SK-N-SH (cell line): ENCODE measurements at regions not wholly inside any gene's neighbourhood (a gene's known extent, or its start where the extent isn't known, plus 50 kb on each side); places are given as distances from the start of the nearest gene placed in this dataset.

ENCODE experiments used
- CHD2 ChIP-seq: fragments of 150-350 bp; IDR thresholded peaks from 2 replicates; pipeline ENCODE4 v1.6.1; 2018; ENCODE audit warnings: low read length; ENCODE audit not compliant: partially characterized antibody
- ELF1 ChIP-seq: IDR thresholded peaks from 2 replicates; pipeline ENCODE4 v1.4.0; 2012
- EZH2phosphoT487 ChIP-seq: fragments of 200-600 bp; sonication (generic); IDR thresholded peaks from 2 replicates; pipeline ENCODE4 v1.6.1; 2017; ENCODE audit warnings: low read depth, mixed run types, mild to moderate bottlenecking, antibody characterized with exemption, moderate library complexity, borderline replicate concordance
- JUND ChIP-seq: IDR thresholded peaks from 2 replicates; pipeline ENCODE4 v1.4.0; 2012
- MEF2A ChIP-seq: IDR thresholded peaks from 2 replicates; pipeline ENCODE4 v1.4.0; 2012; ENCODE audit warnings: low read depth, borderline replicate concordance
- NFIC ChIP-seq: IDR thresholded peaks from 2 replicates; pipeline ENCODE4 v1.4.0; 2012; ENCODE audit warnings: borderline replicate concordance
- POLR2AphosphoS5 ChIP-seq: IDR thresholded peaks from 2 replicates; pipeline ENCODE4 v1.6.1; 2012; ENCODE audit warnings: low read depth, low read length
- RAD21 ChIP-seq: IDR thresholded peaks from 2 replicates; pipeline ENCODE4 v1.6.1; 2012; ENCODE audit warnings: mild to moderate bottlenecking, low read length
- TAF1 ChIP-seq: IDR thresholded peaks from 2 replicates; pipeline ENCODE4 v1.6.1; 2012; ENCODE audit warnings: low read depth, mild to moderate bottlenecking, low read length, moderate library complexity, borderline replicate concordance
- TF ChIP-seq, protein P1 (sequence below): IDR thresholded peaks from 2 replicates; pipeline ENCODE4 v1.6.1; 2012; ENCODE audit warnings: mild to moderate bottlenecking, low read depth, low read length, moderate library complexity
- TF ChIP-seq, protein P2 (sequence below): fragments of 200-600 bp; sonication (generic); IDR thresholded peaks from 2 replicates; pipeline ENCODE4 v1.6.1; 2017; ENCODE audit warnings: antibody characterized with exemption, mild to moderate bottlenecking, moderate library complexity
- TF ChIP-seq, protein P3 (sequence below): IDR thresholded peaks from 2 replicates; pipeline ENCODE4; 2012

DNA sequence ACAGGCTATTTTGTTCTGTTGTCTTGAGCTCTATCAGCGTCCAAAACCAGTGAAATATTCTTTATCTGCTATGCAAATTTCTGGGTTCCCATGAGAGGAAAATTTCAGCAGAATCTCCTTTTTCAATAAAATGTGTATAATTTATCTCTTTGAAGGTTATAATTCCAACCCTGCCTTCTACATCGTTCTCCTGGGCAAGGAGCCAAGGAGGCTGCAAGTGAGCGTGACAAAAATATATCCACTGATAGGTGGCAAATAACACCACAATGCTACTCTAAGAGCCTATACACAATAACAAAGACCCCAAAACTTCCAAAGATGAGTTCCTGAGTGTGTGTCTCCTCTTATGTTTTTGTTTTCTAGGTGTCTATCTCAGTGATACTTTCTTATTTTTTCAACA lies 664.7 kb upstream of the SORCS1 start:
- TF ChIP-seq POLR2AphosphoS5 (no peak), JUND (no peak), ELF1 (no peak), RAD21 (no peak), CHD2 (no peak), EZH2phosphoT487 (no peak), MEF2A (no peak), TAF1 (no peak), NFIC (no peak)
- TF ChIP-seq, protein P1, sequence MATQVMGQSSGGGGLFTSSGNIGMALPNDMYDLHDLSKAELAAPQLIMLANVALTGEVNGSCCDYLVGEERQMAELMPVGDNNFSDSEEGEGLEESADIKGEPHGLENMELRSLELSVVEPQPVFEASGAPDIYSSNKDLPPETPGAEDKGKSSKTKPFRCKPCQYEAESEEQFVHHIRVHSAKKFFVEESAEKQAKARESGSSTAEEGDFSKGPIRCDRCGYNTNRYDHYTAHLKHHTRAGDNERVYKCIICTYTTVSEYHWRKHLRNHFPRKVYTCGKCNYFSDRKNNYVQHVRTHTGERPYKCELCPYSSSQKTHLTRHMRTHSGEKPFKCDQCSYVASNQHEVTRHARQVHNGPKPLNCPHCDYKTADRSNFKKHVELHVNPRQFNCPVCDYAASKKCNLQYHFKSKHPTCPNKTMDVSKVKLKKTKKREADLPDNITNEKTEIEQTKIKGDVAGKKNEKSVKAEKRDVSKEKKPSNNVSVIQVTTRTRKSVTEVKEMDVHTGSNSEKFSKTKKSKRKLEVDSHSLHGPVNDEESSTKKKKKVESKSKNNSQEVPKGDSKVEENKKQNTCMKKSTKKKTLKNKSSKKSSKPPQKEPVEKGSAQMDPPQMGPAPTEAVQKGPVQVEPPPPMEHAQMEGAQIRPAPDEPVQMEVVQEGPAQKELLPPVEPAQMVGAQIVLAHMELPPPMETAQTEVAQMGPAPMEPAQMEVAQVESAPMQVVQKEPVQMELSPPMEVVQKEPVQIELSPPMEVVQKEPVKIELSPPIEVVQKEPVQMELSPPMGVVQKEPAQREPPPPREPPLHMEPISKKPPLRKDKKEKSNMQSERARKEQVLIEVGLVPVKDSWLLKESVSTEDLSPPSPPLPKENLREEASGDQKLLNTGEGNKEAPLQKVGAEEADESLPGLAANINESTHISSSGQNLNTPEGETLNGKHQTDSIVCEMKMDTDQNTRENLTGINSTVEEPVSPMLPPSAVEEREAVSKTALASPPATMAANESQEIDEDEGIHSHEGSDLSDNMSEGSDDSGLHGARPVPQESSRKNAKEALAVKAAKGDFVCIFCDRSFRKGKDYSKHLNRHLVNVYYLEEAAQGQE: no peak
- TF ChIP-seq, protein P2, sequence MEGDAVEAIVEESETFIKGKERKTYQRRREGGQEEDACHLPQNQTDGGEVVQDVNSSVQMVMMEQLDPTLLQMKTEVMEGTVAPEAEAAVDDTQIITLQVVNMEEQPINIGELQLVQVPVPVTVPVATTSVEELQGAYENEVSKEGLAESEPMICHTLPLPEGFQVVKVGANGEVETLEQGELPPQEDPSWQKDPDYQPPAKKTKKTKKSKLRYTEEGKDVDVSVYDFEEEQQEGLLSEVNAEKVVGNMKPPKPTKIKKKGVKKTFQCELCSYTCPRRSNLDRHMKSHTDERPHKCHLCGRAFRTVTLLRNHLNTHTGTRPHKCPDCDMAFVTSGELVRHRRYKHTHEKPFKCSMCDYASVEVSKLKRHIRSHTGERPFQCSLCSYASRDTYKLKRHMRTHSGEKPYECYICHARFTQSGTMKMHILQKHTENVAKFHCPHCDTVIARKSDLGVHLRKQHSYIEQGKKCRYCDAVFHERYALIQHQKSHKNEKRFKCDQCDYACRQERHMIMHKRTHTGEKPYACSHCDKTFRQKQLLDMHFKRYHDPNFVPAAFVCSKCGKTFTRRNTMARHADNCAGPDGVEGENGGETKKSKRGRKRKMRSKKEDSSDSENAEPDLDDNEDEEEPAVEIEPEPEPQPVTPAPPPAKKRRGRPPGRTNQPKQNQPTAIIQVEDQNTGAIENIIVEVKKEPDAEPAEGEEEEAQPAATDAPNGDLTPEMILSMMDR: no peak
- TF ChIP-seq, protein P3, sequence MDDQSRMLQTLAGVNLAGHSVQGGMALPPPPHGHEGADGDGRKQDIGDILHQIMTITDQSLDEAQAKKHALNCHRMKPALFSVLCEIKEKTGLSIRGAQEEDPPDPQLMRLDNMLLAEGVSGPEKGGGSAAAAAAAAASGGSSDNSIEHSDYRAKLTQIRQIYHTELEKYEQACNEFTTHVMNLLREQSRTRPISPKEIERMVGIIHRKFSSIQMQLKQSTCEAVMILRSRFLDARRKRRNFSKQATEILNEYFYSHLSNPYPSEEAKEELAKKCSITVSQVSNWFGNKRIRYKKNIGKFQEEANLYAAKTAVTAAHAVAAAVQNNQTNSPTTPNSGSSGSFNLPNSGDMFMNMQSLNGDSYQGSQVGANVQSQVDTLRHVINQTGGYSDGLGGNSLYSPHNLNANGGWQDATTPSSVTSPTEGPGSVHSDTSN: no peak
